ENCODE measurements at regions not wholly inside any gene's neighbourhood (a gene's known extent, or its start where the extent isn't known, plus 50 kb on each side); places are given as distances from the start of the nearest gene placed in this dataset.

GRCh38 chr10:130411496-130412085, 275.4 kb downstream of the GLRX3 start:
- H3K36me3 ChIP-seq (ENCODE audit: control insufficient read depth in 4 of 4, insufficient read depth in 4 of 4, low read length in 4 of 4) = no peaks in the 10 kb centered on the region
- no peak overlapping the region for H3K4me3 ChIP-seq
- H3K9ac ChIP-seq (ENCODE audit: insufficient read depth in 1 of 2, low read length in 2 of 2) = no peak overlapping the region
- 30 to 47% methylated on average over 13 of the region's 13 CpGs for WGBS, 2 donors
- H3K27ac ChIP-seq (ENCODE audit: low read depth in 1 of 2, low read length in 1 of 2) = no peak overlapping the region
- no peaks in the 10 kb centered on the region for H3K27me3 ChIP-seq (ENCODE audit: control insufficient read depth in 3 of 3, insufficient read depth in 3 of 3, low read length in 2 of 3)
- H3K9me3 ChIP-seq (ENCODE audit: control insufficient read depth in 4 of 4, insufficient read depth in 3 of 4, low read length in 3 of 4) = no peaks in the 10 kb centered on the region
- DNase-seq = peak in 1 of 3 donors; percentile 12
- peak; percentile 34 for ATAC-seq (ENCODE audit: insufficient read depth, low FRiP score)
- TF ChIP-seq, protein P1, sequence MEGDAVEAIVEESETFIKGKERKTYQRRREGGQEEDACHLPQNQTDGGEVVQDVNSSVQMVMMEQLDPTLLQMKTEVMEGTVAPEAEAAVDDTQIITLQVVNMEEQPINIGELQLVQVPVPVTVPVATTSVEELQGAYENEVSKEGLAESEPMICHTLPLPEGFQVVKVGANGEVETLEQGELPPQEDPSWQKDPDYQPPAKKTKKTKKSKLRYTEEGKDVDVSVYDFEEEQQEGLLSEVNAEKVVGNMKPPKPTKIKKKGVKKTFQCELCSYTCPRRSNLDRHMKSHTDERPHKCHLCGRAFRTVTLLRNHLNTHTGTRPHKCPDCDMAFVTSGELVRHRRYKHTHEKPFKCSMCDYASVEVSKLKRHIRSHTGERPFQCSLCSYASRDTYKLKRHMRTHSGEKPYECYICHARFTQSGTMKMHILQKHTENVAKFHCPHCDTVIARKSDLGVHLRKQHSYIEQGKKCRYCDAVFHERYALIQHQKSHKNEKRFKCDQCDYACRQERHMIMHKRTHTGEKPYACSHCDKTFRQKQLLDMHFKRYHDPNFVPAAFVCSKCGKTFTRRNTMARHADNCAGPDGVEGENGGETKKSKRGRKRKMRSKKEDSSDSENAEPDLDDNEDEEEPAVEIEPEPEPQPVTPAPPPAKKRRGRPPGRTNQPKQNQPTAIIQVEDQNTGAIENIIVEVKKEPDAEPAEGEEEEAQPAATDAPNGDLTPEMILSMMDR (IDR thresholded peaks at IDR 0.05; ENCODE audit: control extremely low read depth, extremely low read depth) = no peak
- H3K4me1 ChIP-seq (ENCODE audit: control insufficient read depth in 5 of 5, insufficient read depth in 5 of 5, low read length in 5 of 5) = no peaks in the 10 kb centered on the region

DNA sequence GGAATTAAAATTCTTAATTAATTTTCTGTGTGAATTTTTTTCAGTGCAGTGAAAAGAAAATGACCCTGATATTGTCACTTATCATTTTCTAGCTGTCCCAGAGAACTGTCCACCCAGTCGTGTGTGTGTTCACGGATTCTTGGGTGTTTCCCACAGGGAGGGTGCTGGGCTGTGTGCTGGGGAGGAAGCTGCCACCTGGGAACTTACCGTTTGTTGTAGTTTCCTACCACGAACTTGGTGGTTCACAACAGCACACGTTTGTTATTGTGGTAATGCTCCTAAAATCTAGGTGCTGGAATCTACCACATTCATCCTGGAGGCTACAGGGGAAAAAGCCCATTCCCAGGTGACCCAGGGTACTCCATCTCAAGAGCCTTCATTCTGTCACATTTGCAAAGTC, 276.1 kb downstream of the GLRX3 start:
- Histone ChIP-seq H3K4me1 (ENCODE audit: control insufficient read depth in 5 of 5, insufficient read depth in 5 of 5, low read length in 5 of 5) (no peaks in the 10 kb centered on the region), H3K27ac (ENCODE audit: low read depth in 1 of 2, low read length in 1 of 2) (no peak overlapping the region), H3K27me3 (ENCODE audit: control insufficient read depth in 3 of 3, insufficient read depth in 3 of 3, low read length in 2 of 3) (no peaks in the 10 kb centered on the region), H3K4me3 (no peak overlapping the region), H3K9ac (ENCODE audit: insufficient read depth in 1 of 2, low read length in 2 of 2) (no peak overlapping the region), H3K36me3 (ENCODE audit: control insufficient read depth in 4 of 4, insufficient read depth in 4 of 4, low read length in 4 of 4) (no peaks in the 10 kb centered on the region), H3K9me3 (ENCODE audit: control insufficient read depth in 4 of 4, insufficient read depth in 3 of 4, low read length in 3 of 4) (no peaks in the 10 kb centered on the region)
- TF ChIP-seq, protein P1 (IDR thresholded peaks at IDR 0.05; ENCODE audit: control extremely low read depth, extremely low read depth) = no peak
- DNase-seq (no peak), ATAC-seq (ENCODE audit: insufficient read depth, low FRiP score) (no peak)
- 46 to 53% methylated on average over 5 of the region's 5 CpGs for WGBS, 2 donors

DNA sequence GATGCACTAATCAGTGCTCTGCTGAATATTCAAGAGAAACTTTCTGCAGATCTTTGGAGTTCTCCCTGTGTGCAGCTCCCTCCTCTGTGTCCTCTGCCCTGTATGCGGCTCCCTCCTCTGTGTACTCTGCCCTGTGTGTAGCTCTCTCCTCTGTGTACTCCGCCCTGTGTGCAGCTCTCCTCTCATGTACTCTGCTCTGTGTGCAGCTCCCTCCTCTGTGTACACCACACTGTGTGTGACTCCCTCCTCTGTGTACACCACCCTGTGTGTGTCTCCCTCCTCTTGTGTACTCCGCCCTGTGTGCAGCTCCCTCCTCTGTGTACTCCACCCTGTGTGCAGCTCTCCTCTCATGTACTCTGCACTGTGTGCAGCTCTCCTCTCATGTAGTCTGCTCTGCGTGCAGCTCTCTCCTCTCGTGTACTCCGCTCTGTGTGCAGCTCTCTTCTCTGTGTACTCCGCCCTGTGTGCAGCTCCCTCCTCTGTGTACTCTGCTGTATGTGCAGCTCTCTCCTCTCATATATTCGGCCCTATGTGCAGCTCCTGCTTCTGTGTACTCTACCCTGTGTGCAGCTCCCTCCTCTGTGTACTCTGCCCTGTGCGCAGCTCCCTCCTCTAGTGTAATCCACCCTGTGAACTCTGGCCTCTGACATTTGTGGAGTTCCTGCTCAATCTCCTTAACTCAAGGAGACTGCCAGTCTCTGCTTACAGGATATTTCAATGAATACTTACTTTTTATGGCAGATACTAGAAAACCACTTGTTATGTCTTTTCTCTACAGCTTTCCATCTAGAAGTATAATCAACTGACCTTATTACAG, 280.4 kb downstream of the GLRX3 start:
- DNase-seq (no peak), ATAC-seq (ENCODE audit: insufficient read depth, low FRiP score) (no peak)
- Histone ChIP-seq H3K27ac (ENCODE audit: low read depth in 1 of 2, low read length in 1 of 2) (no peak overlapping the region), H3K4me3 (no peak overlapping the region), H3K36me3 (ENCODE audit: control insufficient read depth in 4 of 4, insufficient read depth in 4 of 4, low read length in 4 of 4) (no peaks in the 10 kb centered on the region), H3K4me1 (ENCODE audit: control insufficient read depth in 5 of 5, insufficient read depth in 5 of 5, low read length in 5 of 5) (no peaks in the 10 kb centered on the region), H3K9me3 (ENCODE audit: control insufficient read depth in 4 of 4, insufficient read depth in 3 of 4, low read length in 3 of 4) (peaks cover 0 to 6% (median 2%) of the 10 kb centered on the region in 4 donors), H3K9ac (ENCODE audit: insufficient read depth in 1 of 2, low read length in 2 of 2) (no peak overlapping the region), H3K27me3 (ENCODE audit: control insufficient read depth in 3 of 3, insufficient read depth in 3 of 3, low read length in 2 of 3) (no peaks in the 10 kb centered on the region)
- TF ChIP-seq, protein P1 (IDR thresholded peaks at IDR 0.05; ENCODE audit: control extremely low read depth, extremely low read depth) = no peak
- WGBS, 2 donors = 78 to 87% methylated on average over 9 of the region's 9 CpGs
